Activated T-helper 1 cell treated with anti-CD3 and anti-CD28 coated beads, Interleukin-2, amount 50 U/mL, for 16 hours (primary cell): ENCODE measurements at regions not wholly inside any gene's neighbourhood (a gene's known extent, or its start where the extent isn't known, plus 50 kb on each side); places are given as distances from the start of the nearest gene placed in this dataset.
"Not testable (repeated sequence)": the region's sequence is repeated elsewhere in the genome, so short reads cannot be mapped to it uniquely, and the experiment has no call there.

Source experiments
- DNase-seq, 2 donors: peaks; one replicate each; pipeline ENCODE4 v3.0.0-alpha.2; 2020; ENCODE audit warnings: low read depth in 1 of 2, low spot score in 1 of 2

DNA sequence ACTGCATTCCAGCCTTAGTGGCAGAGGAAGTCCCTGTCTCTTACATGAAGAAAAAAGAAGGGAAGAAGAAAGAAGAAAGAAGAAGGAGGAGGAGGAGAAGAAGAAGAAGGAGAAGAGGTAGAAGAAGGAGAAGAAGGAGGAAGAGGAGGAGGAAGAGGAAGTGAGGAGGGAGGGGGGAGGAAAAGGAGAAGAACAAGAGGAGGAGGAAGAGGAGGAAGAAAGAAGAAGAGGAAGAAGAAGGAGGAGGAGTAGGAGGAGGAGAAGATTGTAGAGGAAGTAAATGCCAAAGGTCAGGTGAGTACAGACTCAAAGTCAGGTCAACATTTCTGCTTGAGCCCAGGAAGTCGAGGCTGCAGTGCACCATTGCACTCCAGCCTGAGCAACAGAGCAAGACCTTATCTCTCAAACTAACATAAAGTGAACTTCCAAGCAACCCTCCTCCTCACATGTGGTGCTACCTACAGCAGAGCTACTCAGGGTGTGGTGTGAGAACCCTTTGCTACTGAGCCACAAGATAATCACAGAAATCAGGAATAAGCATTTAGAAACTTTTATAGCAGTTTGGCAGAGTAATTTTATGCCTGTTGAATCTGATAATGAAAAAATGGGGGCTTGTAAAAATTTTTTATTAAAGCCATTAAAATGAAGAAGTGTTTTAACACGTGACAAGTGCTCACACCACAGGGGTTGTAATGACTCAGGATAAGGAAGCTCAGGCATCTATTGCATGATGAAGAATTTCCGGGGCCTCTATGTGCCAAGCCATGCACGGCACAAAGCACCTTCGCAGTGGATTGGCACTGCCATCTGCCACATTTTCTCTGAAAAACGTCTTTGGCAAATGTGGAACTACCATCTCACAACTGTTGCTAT is 224.9 kb upstream of the AUTS2 start:
- no peak for DNase-seq

- no peak for DNase-seq
These were observed 224.2 kb upstream of the AUTS2 start for GRCh38 chr7:69374044-69374425.

DNA sequence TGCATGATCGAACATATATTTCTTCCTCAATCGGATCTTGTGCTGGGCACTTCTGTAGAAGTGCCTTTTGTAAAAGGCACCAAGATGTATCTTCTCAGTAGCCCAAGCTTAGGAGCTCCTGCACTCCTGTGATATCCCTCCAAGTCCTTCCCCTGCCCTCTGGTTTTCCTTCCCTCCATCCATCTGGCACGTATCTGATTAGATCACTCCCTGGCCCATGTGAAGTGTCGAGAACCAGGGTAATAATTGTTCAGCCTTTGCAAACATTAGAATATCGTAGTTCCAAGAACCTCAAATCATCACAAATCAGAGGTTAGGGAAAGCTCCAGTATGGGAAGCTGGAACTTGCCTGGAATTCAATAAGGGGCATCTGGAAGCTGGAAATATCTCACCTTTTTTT is 221.1 kb upstream of the AUTS2 start:
- no peak for DNase-seq

GRCh38 chr7:69388452-69389137 is 209.7 kb upstream of the AUTS2 start:
- no peak for DNase-seq

DNA sequence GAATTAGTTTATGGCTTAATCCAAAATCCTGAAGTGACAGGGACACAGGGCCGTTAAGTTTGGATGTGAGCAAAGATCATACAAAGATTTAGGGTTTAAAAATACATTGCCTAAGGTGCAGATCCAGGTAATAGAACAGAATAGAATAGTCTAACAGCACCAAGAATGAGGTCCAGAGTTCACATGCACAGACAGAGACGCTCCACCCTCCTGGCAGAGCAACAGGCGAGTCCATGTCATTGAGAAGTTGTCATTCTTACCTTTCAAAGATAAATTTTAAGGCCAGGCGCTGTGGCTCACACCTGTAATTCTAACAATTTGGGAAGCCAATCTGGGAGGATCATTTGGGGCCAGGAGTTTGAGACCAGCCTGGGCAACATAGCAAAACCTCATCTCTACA is 209.1 kb upstream of the AUTS2 start:
- no peak for DNase-seq

- DNase-seq: not testable (repeated sequence)
These were observed 204.4 kb upstream of the AUTS2 start for GRCh38 chr7:69393912-69394311.

GRCh38 chr7:69395061-69395714 is 203.1 kb upstream of the AUTS2 start:
- DNase-seq: no peak

DNA sequence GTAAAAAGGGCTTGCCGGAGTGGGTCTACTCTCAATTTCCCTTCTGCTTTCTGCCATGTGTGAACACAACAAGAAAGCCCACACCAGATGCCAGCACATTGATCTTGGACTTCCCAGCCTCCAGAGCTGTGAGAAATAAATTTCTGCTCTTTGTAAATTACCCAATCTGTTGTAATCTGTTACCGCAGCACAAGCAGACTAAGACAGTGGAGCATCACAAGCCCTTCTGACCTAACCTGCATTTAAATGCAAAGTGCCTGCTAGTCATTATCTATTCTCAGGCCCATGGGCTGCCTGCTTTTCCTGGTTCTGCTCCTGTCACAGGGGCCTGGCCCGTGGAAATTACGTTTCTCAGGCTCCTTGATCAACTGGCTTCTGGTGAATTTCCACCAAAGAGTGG is 199.3 kb upstream of the AUTS2 start:
- no peak for DNase-seq

GRCh38 chr7:69399401-69399800 is 198.9 kb upstream of the AUTS2 start:
- no peak for DNase-seq

GRCh38 chr7:69402696-69403095 is 195.6 kb upstream of the AUTS2 start:
- no peak for DNase-seq

DNA sequence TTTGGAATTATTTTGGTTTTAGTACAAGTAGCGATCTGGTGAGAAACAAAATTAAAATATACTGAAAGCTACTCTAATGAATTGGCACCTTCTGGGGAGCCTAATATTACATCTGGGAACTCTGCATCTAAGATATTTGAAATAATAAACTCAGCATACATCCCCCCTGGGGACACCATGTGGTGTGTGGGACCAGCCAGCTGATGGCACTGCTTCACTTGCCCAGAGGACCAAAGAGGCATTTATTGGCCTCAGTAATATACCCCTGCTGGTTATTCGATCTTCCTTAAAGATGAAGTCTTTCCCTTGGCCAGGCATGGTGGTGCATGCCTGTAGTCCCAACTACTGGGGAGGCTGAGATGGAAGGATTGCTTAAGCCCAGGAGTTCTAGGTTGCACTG is 195.1 kb upstream of the AUTS2 start:
- DNase-seq: no peak

- no peak for DNase-seq
These were observed 187.3 kb upstream of the AUTS2 start for GRCh38 chr7:69411018-69411417.

DNA sequence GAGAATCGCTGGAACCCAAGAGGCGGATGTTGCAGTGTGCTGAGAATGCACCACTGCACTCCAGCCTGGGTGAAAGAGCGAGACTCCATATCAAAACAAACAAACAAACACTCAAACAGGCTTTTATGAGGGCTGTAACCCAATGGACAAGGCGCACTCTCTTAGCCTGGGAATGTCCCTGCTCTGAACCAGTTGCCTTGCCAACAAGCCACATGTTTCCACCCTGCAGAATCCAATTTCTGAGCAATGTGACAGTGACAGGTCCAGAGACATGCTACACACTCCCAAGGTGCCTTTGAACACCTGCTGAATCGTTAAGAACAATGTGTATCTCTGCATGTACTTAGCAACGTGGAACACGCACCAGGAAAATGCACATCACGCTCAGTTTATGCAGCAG is 186.8 kb upstream of the AUTS2 start:
- DNase-seq: no peak

DNA sequence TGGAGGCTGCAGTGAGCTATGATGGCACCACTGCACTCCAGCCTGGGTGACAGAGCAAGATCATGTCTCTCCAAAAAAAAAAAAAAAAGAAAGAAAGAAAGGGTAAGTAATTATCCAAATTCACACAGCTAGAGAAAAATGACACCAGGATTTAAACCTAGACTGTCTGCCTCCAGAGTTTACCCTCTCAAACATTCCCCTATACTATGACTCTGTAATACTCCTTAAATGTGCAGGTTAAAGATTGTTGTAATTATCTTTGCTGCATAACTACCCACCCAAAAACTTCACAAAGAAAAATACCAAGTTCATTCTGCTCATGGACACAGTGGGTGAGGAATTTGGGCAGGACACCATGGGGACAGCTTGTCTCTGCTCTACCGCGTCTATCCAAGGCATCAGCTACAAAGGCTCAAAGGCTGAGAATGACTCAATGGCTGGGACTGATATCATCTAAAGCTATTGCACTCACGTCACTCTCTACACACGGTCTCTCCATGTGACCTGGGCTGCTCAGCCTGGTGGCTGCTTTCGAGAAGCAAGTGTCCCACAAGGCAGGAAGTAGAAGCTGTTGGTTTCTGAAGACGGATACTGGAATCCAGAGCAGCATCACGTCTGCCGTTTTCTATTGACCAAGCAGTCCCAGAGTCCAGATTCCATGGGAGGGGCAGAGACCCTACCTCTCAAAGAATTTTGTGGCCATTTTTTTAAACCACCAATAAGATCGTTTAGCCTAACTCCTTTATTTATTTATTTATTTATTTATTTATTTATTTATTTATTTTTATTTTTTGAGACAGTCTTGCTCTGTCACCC is 185.7 kb upstream of the AUTS2 start:
- DNase-seq: no peak

GRCh38 chr7:69414555-69414954 is 183.7 kb upstream of the AUTS2 start:
- no peak for DNase-seq

- DNase-seq: no peak
These were observed 179.2 kb upstream of the AUTS2 start for GRCh38 chr7:69418869-69419670.

GRCh38 chr7:69419934-69420333 is 178.3 kb upstream of the AUTS2 start:
- no peak for DNase-seq

DNA sequence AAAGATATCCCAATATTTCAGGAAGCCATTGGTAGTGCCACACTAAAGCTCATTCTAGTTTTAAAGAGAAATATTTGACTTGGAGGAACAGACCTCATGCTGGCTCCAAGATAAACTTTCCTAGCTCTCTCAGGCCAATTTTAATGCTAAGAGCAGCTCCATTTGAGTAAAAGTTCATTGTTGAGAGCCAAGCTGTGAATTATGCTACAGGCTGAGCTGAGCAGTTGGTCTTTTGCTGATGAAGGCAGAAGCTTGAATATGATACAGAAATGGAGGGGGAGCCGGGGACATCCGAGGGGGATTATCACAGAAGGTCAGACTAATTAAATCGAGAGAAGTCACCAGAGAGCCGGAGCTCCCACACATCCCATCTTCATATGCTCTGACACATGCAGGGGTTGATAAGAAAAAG is 175.7 kb upstream of the AUTS2 start:
- DNase-seq: no peak

DNA sequence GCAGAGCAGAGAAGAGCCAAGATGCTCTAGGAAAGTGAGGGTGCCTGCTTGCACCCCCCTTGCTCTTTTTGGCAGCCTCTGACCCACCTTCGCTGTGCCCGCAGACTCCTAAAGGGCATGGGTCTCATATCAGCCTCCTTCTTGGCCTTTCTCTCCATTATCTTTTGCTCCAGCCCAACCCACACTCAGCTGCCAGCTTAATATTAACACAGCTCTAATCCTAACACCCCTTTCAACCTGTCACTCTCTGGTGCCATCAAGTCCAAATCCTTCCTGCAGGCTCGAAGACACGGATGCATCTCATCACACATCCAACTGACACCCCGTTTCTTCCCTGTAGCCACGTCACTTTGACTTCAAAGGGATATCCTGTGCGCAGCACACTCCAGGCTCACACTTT is 171.6 kb upstream of the AUTS2 start:
- DNase-seq: no peak

GRCh38 chr7:69428089-69428488 is 170.2 kb upstream of the AUTS2 start:
- no peak for DNase-seq
